ENCODE measurements at regions not wholly inside any gene's neighbourhood (a gene's known extent, or its start where the extent isn't known, plus 50 kb on each side); places are given as distances from the start of the nearest gene placed in this dataset.

DNA sequence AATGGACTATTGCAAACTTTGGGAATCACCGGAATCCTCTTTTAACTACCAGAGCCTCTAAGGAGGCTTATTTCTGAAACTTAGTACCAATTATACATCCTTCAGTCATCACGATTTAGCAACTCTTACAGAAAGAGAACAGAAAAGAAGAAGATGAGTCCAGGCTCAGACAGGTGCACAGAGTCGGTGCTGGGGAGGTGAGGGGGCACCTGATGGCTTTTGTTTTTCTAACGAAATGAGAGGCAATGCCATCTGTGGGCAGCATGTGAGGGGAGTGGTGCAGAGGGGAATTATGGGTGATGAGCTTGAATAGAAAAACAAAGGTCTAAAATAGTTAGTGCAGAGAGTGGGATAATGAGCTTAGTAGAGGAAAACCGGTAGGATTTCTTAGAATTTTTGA lies 522.6 kb downstream of the CMPK2 start:
- H3K9ac ChIP-seq (ENCODE audit: low read depth in 2 of 2, low read length in 2 of 2), result no peak overlapping the region
- no peaks in the 10 kb centered on the region for H3K27me3 ChIP-seq
- no peaks in the 10 kb centered on the region for H3K9me3 ChIP-seq
- no peaks in the 10 kb centered on the region for H3K4me1 ChIP-seq
- intact Hi-C loops (cut with DNase I), result no loop called here
- no peak overlapping the region for H3K27ac ChIP-seq
- no peak overlapping the region for H3K4me3 ChIP-seq
- TF ChIP-seq, protein P1, sequence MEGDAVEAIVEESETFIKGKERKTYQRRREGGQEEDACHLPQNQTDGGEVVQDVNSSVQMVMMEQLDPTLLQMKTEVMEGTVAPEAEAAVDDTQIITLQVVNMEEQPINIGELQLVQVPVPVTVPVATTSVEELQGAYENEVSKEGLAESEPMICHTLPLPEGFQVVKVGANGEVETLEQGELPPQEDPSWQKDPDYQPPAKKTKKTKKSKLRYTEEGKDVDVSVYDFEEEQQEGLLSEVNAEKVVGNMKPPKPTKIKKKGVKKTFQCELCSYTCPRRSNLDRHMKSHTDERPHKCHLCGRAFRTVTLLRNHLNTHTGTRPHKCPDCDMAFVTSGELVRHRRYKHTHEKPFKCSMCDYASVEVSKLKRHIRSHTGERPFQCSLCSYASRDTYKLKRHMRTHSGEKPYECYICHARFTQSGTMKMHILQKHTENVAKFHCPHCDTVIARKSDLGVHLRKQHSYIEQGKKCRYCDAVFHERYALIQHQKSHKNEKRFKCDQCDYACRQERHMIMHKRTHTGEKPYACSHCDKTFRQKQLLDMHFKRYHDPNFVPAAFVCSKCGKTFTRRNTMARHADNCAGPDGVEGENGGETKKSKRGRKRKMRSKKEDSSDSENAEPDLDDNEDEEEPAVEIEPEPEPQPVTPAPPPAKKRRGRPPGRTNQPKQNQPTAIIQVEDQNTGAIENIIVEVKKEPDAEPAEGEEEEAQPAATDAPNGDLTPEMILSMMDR (IDR thresholded peaks at IDR 0.05), result no peak
- DNase-seq, result no peak
- H3K36me3 ChIP-seq, result no peaks in the 10 kb centered on the region

DNA sequence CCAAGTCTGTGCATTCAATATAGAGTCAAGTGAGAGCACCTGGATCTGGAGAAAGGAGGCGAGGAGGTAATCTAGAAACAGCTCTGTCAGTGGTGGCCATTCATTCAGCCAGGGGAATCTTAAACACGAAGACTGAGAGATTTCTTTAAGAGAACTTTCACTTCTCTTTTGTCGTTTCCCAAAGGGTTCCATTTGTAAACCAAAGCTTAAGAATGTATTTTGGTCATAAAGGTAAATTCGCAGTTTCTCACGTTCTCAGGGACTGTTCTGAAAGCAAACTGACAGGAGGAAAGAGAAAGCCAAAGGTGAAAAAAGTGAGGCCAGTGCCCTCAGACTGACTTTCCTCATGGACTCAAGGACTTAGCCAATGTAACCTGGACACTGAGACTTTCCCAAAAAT lies 513.5 kb downstream of the CMPK2 start:
- TF ChIP-seq, protein P1 (IDR thresholded peaks at IDR 0.05), result no peak
- no peaks in the 10 kb centered on the region for H3K36me3 ChIP-seq
- H3K9me3 ChIP-seq, result no peaks in the 10 kb centered on the region
- H3K9ac ChIP-seq (ENCODE audit: low read depth in 2 of 2, low read length in 2 of 2), result no peak overlapping the region
- intact Hi-C loops (cut with DNase I), result loop anchor here (5.0 kb wide), 1 partner anchor 420 kb away; no protein-coding TSS in a partner anchor
- no peaks in the 10 kb centered on the region for H3K27me3 ChIP-seq
- no peak overlapping the region for H3K27ac ChIP-seq
- DNase-seq, result no peak
- no peaks in the 10 kb centered on the region for H3K4me1 ChIP-seq
- no peak overlapping the region for H3K4me3 ChIP-seq

DNA sequence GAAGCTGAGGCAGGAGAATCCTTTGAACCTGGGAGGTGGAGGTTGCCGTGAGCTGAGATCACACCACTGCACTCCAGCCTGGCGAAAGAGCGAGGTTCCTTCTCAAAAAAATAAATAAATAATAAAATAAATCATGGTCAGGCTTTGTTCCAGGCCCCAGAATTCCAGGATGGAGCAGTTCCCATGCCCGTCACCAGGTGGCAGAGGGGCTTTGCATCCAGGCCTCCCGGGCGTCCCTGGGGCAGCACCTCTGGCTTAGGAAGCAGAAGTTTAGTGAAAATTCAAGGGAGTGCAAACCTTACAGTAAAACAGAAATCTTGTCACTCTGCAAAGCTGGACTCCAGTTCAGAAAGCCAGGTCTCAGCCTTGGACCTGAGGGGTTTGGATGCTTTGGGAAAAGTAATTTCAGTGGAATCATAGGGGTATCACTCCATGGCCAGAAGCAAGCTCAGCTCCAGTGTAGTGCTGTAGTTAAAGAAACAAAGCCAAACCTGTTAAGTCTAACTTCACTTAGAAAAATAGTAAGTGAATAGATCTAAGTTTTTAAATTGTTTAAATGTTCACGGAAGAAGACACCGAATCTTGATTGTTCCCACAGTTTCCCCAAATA lies 512.7 kb downstream of the CMPK2 start:
- Histone ChIP-seq H3K27ac (no peak overlapping the region), H3K27me3 (no peaks in the 10 kb centered on the region), H3K36me3 (no peaks in the 10 kb centered on the region), H3K4me3 (no peak overlapping the region), H3K9me3 (no peaks in the 10 kb centered on the region), H3K9ac (ENCODE audit: low read depth in 2 of 2, low read length in 2 of 2) (no peak overlapping the region), H3K4me1 (no peaks in the 10 kb centered on the region)
- intact Hi-C loops (cut with DNase I), result loop anchor here (5.0 kb wide), 1 partner anchor 419 kb away; no protein-coding TSS in a partner anchor
- TF ChIP-seq, protein P1 (IDR thresholded peaks at IDR 0.05), result peak; percentile 76
- peak; percentile 72 for DNase-seq

DNA sequence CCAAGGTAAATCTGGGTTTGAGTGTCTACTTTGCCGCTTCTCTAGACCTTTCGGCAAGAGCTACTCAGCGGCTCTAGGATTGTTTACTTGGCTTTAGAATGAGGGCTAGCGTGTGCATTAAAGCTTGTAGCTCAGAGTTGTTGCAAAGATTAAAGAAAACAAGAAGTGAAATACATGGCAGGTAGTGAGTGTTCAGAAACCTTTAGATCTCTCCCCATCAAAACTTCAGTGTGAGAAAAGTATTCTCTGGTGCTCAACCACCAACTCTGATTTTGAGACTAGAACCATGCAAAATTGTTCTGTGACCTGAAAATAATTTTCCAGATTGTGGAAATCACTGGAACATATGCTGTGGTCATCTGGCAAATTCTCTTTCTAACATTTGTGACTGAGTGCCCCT lies 512.0 kb downstream of the CMPK2 start:
- Histone ChIP-seq H3K27me3 (no peaks in the 10 kb centered on the region), H3K9ac (ENCODE audit: low read depth in 2 of 2, low read length in 2 of 2) (no peak overlapping the region), H3K9me3 (no peaks in the 10 kb centered on the region), H3K36me3 (no peaks in the 10 kb centered on the region), H3K4me3 (no peak overlapping the region), H3K27ac (no peak overlapping the region), H3K4me1 (no peaks in the 10 kb centered on the region)
- TF ChIP-seq, protein P1 (IDR thresholded peaks at IDR 0.05), result no peak
- DNase-seq, result no peak
- intact Hi-C loops (cut with DNase I), result loop anchor here (5.0 kb wide), 1 partner anchor 419 kb away; no protein-coding TSS in a partner anchor

DNA sequence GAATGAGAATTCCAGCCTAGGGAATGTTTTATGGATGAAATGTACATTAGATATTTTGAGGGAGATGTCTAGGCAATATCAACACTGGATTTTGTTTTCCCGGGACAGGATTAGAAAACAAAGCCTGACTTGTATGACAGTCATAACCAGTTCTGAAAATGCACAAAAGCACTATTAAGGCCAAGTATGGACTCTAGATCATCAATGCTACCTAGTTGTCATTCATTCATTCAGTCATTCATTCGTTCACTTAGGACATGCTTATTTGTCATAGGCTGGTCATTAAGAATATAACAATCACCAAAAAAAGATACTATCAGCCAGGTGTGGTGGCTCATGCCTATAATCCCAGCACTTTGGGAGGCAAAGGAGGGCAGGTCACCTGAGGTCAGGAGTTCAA lies 511.2 kb downstream of the CMPK2 start:
- H3K4me1 ChIP-seq, result no peaks in the 10 kb centered on the region
- no peak overlapping the region for H3K9ac ChIP-seq (ENCODE audit: low read depth in 2 of 2, low read length in 2 of 2)
- TF ChIP-seq, protein P1 (IDR thresholded peaks at IDR 0.05), result no peak
- intact Hi-C loops (cut with DNase I), result loop anchor here (5.0 kb wide), 1 partner anchor 418 kb away; no protein-coding TSS in a partner anchor
- H3K27me3 ChIP-seq, result no peaks in the 10 kb centered on the region
- no peak overlapping the region for H3K27ac ChIP-seq
- H3K4me3 ChIP-seq, result no peak overlapping the region
- no peaks in the 10 kb centered on the region for H3K9me3 ChIP-seq
- no peaks in the 10 kb centered on the region for H3K36me3 ChIP-seq
- DNase-seq, result no peak
